Vagina (tissue), 2 donors: ENCODE measurements at regions not wholly inside any gene's neighbourhood (a gene's known extent, or its start where the extent isn't known, plus 50 kb on each side); places are given as distances from the start of the nearest gene placed in this dataset.

ENCODE experiments used
- DNase-seq, 2 donors: peaks; one replicate each; pipeline ENCODE4 v3.0.0-alpha.2; 2017; ENCODE audit errors: extremely low spot score in 2 of 2
- H3K27ac ChIP-seq: fragments of 200-600 bp; sonication (generic); one replicate; pipeline ENCODE4 v1.5.1; 2019
- H3K27me3 ChIP-seq: fragments of 200-600 bp; sonication (generic); one replicate; pipeline ENCODE4 v1.5.1; 2019
- H3K36me3 ChIP-seq, 2 donors: fragments of 200-600 bp; sonication (generic); one replicate each; pipeline ENCODE4 v1.5.1; 2017 to 2019
- H3K4me1 ChIP-seq: fragments of 200-600 bp; sonication (generic); one replicate; pipeline ENCODE4 v1.5.1; 2019
- H3K4me3 ChIP-seq, 2 donors: fragments of 200-600 bp; sonication (generic); 1 replicate in 1 of 2; 2 replicates in 1 of 2; pipeline ENCODE4 v1.5.1; 2016 to 2019
- H3K9me3 ChIP-seq: fragments of 200-600 bp; sonication (generic); one replicate; pipeline ENCODE4 v1.5.1; 2019
- CTCF ChIP-seq, 3 experiments: fragments of 450-650 bp in 2 of 3; fragments of 200-600 bp in 1 of 3; sonication (generic) in 1 of 3; IDR thresholded peaks; one replicate each; pipeline ENCODE4 v1.5.1; 2017 to 2019; ENCODE audit warnings: antibody characterized with exemption in 3 of 3, mild to moderate bottlenecking in 2 of 3, moderate library complexity in 2 of 3
- POLR2A ChIP-seq, 2 donors: fragments of 450-650 bp; IDR thresholded peaks; one replicate each; pipeline ENCODE4 v1.6.1; 2017; ENCODE audit warnings: antibody characterized with exemption in 2 of 2, mild to moderate bottlenecking in 2 of 2, moderate library complexity in 2 of 2
- POLR2AphosphoS5 ChIP-seq, 2 donors: sonication (generic); formaldehyde crosslinking; IDR thresholded peaks; one replicate each; pipeline ENCODE4 v1.9.0; 2017; ENCODE audit warnings: antibody characterized with exemption in 2 of 2, mild to moderate bottlenecking in 2 of 2, low read depth in 1 of 2; ENCODE audit not compliant: insufficient read depth in 1 of 2
- intact Hi-C: fragments of 100-400 bp; cut with DNase I; formaldehyde crosslinking; loops from one replicate; pipeline ENCODE4 v1.15.1; 2023

- H3K36me3 ChIP-seq: no peaks in the 10 kb centered on the region
- H3K4me3 ChIP-seq: no peak overlapping the region
- no peaks in the 10 kb centered on the region for H3K27me3 ChIP-seq
- DNase-seq: no peak
- intact Hi-C loops: no loop called here
- no peak for TF ChIP-seq POLR2AphosphoS5 (IDR thresholded peaks at IDR 0.05; ENCODE audit: insufficient read depth in 1 of 2, low read depth in 1 of 2)
- TF ChIP-seq CTCF (IDR thresholded peaks at IDR 0.05): no peak
- no peak overlapping the region for H3K27ac ChIP-seq
- H3K4me1 ChIP-seq: no peaks in the 10 kb centered on the region
- no peaks in the 10 kb centered on the region for H3K9me3 ChIP-seq
Measured at GRCh38 chr2:40820319-40820718, 368.4 kb upstream of the SLC8A1 start.

- no peaks in the 10 kb centered on the region for H3K9me3 ChIP-seq
- intact Hi-C loops: no loop called here
Measured at GRCh38 chr2:40823478-40823877, 371.6 kb upstream of the SLC8A1 start.

GRCh38 chr2:40824278-40824677, 372.4 kb upstream of the SLC8A1 start:
- H3K4me1 ChIP-seq: no peaks in the 10 kb centered on the region
- H3K4me3 ChIP-seq: no peak overlapping the region
- TF ChIP-seq POLR2A (IDR thresholded peaks at IDR 0.05) (no peak), CTCF (IDR thresholded peaks at IDR 0.05) (no peak), POLR2AphosphoS5 (IDR thresholded peaks at IDR 0.05; ENCODE audit: insufficient read depth in 1 of 2, low read depth in 1 of 2) (no peak)
- no peaks in the 10 kb centered on the region for H3K9me3 ChIP-seq
- intact Hi-C loops: no loop called here
- no peak overlapping the region for H3K27ac ChIP-seq
- H3K36me3 ChIP-seq: no peaks in the 10 kb centered on the region
- no peak for DNase-seq
- H3K27me3 ChIP-seq: no peaks in the 10 kb centered on the region

More at GRCh38 chr2:40823478-40823877, 371.6 kb upstream of the SLC8A1 start:
- no peak for DNase-seq
- H3K36me3 ChIP-seq: no peaks in the 10 kb centered on the region
- H3K27me3 ChIP-seq: no peaks in the 10 kb centered on the region
- H3K4me1 ChIP-seq: no peaks in the 10 kb centered on the region
- H3K4me3 ChIP-seq: no peak overlapping the region
- no peak overlapping the region for H3K27ac ChIP-seq
- TF ChIP-seq CTCF (IDR thresholded peaks at IDR 0.05): no peak
- no peak for TF ChIP-seq POLR2AphosphoS5 (IDR thresholded peaks at IDR 0.05; ENCODE audit: insufficient read depth in 1 of 2, low read depth in 1 of 2)
- no peak for TF ChIP-seq POLR2A (IDR thresholded peaks at IDR 0.05)

- no peak overlapping the region for H3K4me3 ChIP-seq
- DNase-seq: no peak
- intact Hi-C loops: no loop called here
- H3K27ac ChIP-seq: no peak overlapping the region
- TF ChIP-seq CTCF (IDR thresholded peaks at IDR 0.05): no peak
- TF ChIP-seq POLR2AphosphoS5 (IDR thresholded peaks at IDR 0.05; ENCODE audit: insufficient read depth in 1 of 2, low read depth in 1 of 2): no peak
- TF ChIP-seq POLR2A (IDR thresholded peaks at IDR 0.05): no peak
- H3K27me3 ChIP-seq: no peaks in the 10 kb centered on the region
- no peaks in the 10 kb centered on the region for H3K36me3 ChIP-seq
- no peaks in the 10 kb centered on the region for H3K4me1 ChIP-seq
- H3K9me3 ChIP-seq: no peaks in the 10 kb centered on the region
Measured at GRCh38 chr2:40827392-40827791, 375.5 kb upstream of the SLC8A1 start.

GRCh38 chr2:40831321-40831873, 379.5 kb upstream of the SLC8A1 start:
- intact Hi-C loops: no loop called here
- H3K4me3 ChIP-seq: no peak overlapping the region
- H3K27me3 ChIP-seq: no peaks in the 10 kb centered on the region
- H3K4me1 ChIP-seq: no peaks in the 10 kb centered on the region
- TF ChIP-seq POLR2AphosphoS5 (IDR thresholded peaks at IDR 0.05; ENCODE audit: insufficient read depth in 1 of 2, low read depth in 1 of 2) (no peak), CTCF (IDR thresholded peaks at IDR 0.05) (no peak), POLR2A (IDR thresholded peaks at IDR 0.05) (no peak)
- no peak for DNase-seq
- no peak overlapping the region for H3K27ac ChIP-seq
- H3K9me3 ChIP-seq: no peaks in the 10 kb centered on the region
- no peaks in the 10 kb centered on the region for H3K36me3 ChIP-seq
